ENCODE measurements at regions not wholly inside any gene's neighbourhood (a gene's known extent, or its start where the extent isn't known, plus 50 kb on each side); places are given as distances from the start of the nearest gene placed in this dataset.
"Not testable (repeated sequence)": the region's sequence is repeated elsewhere in the genome, so short reads cannot be mapped to it uniquely, and the experiment has no call there.

GRCh38 chr21:9821472-9821871, 699.9 kb upstream of the TPTE start:
- TF ChIP-seq POLR2A (IDR thresholded peaks at IDR 0.05; ENCODE audit: low read length); GATA1 (IDR thresholded peaks at IDR 0.05; ENCODE audit: low read depth, low read length): not testable (repeated sequence)
